ENCODE measurements at regions not wholly inside any gene's neighbourhood (a gene's known extent, or its start where the extent isn't known, plus 50 kb on each side); places are given as distances from the start of the nearest gene placed in this dataset.

DNA sequence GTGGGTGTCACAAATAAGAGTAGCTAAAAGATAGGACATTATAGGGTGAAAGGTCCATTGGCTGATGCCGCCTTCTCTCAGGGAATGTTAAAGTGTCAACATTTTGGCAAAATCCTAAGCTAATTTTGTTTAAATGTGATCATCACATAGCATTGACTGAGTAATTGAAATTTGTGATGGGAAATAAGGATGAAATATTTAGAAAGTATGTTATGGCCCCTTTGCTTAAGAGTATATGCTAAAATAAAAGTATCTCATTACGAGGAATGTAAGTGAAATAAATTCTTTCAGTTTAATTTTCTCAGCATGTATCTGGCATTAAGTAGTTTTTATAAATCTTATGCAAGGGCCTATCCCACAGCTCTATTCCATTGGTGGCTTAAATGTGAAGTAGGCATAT lies 229.2 kb downstream of the PRL start:
- ChIA-PET CTCF (interaction anchor here (0.7 kb wide), 1 partner anchor 39 kb away, joined by 3 read pairs; no protein-coding TSS in a partner anchor), POLR2A (no interaction called here)
- Histone ChIP-seq H3K4me1 (ENCODE audit: control insufficient read depth, insufficient read depth, low read length) (peaks cover 11% of the 10 kb centered on the region), H3K27me3 (ENCODE audit: control insufficient read depth, insufficient read depth, low read length) (no peaks in the 10 kb centered on the region), H3K4me3 (ENCODE audit: low read depth in 2 of 2, low read length in 2 of 2) (no peak overlapping the region), H3K27ac (ENCODE audit: low read length) (no peak overlapping the region), H3K36me3 (ENCODE audit: control insufficient read depth, insufficient read depth, low read length) (no peaks in the 10 kb centered on the region), H3K9me3 (ENCODE audit: control insufficient read depth, insufficient read depth, low read depth, low read length) (no peaks in the 10 kb centered on the region)
- TF ChIP-seq POLR2AphosphoS5 (IDR thresholded peaks at IDR 0.05; ENCODE audit: low read depth, low read length): no peak
- TF ChIP-seq SIN3A (IDR thresholded peaks at IDR 0.05; ENCODE audit: borderline replicate concordance, insufficient read depth, low read depth, low read length): no peak
- no peak for TF ChIP-seq TCF7L2 (IDR thresholded peaks at IDR 0.05; ENCODE audit: low read depth, low read length)
- TF ChIP-seq, protein P1, sequence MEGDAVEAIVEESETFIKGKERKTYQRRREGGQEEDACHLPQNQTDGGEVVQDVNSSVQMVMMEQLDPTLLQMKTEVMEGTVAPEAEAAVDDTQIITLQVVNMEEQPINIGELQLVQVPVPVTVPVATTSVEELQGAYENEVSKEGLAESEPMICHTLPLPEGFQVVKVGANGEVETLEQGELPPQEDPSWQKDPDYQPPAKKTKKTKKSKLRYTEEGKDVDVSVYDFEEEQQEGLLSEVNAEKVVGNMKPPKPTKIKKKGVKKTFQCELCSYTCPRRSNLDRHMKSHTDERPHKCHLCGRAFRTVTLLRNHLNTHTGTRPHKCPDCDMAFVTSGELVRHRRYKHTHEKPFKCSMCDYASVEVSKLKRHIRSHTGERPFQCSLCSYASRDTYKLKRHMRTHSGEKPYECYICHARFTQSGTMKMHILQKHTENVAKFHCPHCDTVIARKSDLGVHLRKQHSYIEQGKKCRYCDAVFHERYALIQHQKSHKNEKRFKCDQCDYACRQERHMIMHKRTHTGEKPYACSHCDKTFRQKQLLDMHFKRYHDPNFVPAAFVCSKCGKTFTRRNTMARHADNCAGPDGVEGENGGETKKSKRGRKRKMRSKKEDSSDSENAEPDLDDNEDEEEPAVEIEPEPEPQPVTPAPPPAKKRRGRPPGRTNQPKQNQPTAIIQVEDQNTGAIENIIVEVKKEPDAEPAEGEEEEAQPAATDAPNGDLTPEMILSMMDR (IDR thresholded peaks at IDR 0.05): no peak
- TF ChIP-seq, protein P2, sequence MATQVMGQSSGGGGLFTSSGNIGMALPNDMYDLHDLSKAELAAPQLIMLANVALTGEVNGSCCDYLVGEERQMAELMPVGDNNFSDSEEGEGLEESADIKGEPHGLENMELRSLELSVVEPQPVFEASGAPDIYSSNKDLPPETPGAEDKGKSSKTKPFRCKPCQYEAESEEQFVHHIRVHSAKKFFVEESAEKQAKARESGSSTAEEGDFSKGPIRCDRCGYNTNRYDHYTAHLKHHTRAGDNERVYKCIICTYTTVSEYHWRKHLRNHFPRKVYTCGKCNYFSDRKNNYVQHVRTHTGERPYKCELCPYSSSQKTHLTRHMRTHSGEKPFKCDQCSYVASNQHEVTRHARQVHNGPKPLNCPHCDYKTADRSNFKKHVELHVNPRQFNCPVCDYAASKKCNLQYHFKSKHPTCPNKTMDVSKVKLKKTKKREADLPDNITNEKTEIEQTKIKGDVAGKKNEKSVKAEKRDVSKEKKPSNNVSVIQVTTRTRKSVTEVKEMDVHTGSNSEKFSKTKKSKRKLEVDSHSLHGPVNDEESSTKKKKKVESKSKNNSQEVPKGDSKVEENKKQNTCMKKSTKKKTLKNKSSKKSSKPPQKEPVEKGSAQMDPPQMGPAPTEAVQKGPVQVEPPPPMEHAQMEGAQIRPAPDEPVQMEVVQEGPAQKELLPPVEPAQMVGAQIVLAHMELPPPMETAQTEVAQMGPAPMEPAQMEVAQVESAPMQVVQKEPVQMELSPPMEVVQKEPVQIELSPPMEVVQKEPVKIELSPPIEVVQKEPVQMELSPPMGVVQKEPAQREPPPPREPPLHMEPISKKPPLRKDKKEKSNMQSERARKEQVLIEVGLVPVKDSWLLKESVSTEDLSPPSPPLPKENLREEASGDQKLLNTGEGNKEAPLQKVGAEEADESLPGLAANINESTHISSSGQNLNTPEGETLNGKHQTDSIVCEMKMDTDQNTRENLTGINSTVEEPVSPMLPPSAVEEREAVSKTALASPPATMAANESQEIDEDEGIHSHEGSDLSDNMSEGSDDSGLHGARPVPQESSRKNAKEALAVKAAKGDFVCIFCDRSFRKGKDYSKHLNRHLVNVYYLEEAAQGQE (IDR thresholded peaks at IDR 0.05; ENCODE audit: insufficient read depth in 1 of 2, low read depth in 2 of 2, low read length in 1 of 2): no peak
- BruUV-seq (replicated peaks): no TSS peak
- DNase-seq (ENCODE audit: low read depth, low spot score): no peak
- ATAC-seq: no peak
- intact Hi-C loops (cut with micrococcal nuclease; ENCODE audit: unreplicated experiment): no loop called here
- in situ Hi-C loops (cut with HindIII; ENCODE audit: low pct_unique_long_range_greater_than_20kb, low sequenced_read_pairs): no loop called here

DNA sequence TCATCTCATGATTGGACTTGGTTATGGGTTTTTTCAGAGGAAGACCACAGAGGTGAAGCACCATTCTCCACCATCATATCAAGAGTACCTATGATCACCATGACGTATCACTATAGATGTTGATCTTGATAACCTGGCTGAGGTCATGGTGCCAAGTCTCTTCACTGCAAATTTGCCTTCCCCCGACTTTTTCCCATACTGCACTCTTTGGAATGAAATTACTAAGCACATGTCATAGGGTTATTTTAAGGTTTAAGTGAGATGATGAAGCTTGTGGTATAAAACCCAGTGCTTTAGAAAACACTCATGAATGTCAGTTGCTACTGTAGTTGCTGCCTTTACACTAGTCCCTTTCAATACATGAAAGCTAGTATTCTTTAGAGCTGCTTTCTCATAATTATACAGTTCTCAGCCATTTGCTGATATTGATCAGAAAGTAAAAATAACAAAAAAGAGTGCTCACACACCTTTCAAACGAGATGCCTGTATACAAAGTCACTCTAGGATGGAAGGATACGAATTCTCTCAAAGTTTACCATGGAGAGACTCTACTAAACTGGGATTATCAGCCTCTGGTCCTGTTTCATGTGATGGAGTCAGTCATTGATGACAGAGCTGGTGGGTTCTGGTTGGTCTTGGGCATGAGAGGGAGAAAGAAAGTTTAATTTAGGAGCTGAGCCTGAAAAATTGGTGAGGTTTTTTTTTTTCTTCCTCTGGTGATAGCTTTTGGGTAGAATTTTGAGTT lies 228.1 kb downstream of the PRL start:
- no peaks in the 10 kb centered on the region for H3K9me3 ChIP-seq (ENCODE audit: control insufficient read depth, insufficient read depth, low read depth, low read length)
- DNase-seq (ENCODE audit: low read depth, low spot score) (no peak), ATAC-seq (no peak)
- no peaks in the 10 kb centered on the region for H3K36me3 ChIP-seq (ENCODE audit: control insufficient read depth, insufficient read depth, low read length)
- H3K4me3 ChIP-seq (ENCODE audit: low read depth in 2 of 2, low read length in 2 of 2): no peak overlapping the region
- no peaks in the 10 kb centered on the region for H3K27me3 ChIP-seq (ENCODE audit: control insufficient read depth, insufficient read depth, low read length)
- intact Hi-C loops (cut with micrococcal nuclease; ENCODE audit: unreplicated experiment) (no loop called here), in situ Hi-C loops (cut with HindIII; ENCODE audit: low pct_unique_long_range_greater_than_20kb, low sequenced_read_pairs) (no loop called here)
- TF ChIP-seq, protein P2 (IDR thresholded peaks at IDR 0.05; ENCODE audit: insufficient read depth in 1 of 2, low read depth in 2 of 2, low read length in 1 of 2): no peak
- TF ChIP-seq, protein P1 (IDR thresholded peaks at IDR 0.05): no peak
- TF ChIP-seq TCF7L2 (IDR thresholded peaks at IDR 0.05; ENCODE audit: low read depth, low read length) (no peak), SIN3A (IDR thresholded peaks at IDR 0.05; ENCODE audit: borderline replicate concordance, insufficient read depth, low read depth, low read length) (no peak), POLR2AphosphoS5 (IDR thresholded peaks at IDR 0.05; ENCODE audit: low read depth, low read length) (no peak)
- CTCF ChIA-PET: no interaction called here
- BruUV-seq (replicated peaks): no TSS peak
- no peak overlapping the region for H3K27ac ChIP-seq (ENCODE audit: low read length)
- POLR2A ChIA-PET: no interaction called here
- H3K4me1 ChIP-seq (ENCODE audit: control insufficient read depth, insufficient read depth, low read length): peaks cover 11% of the 10 kb centered on the region
